HEK293T (cell line): ENCODE measurements at regions not wholly inside any gene's neighbourhood (a gene's known extent, or its start where the extent isn't known, plus 50 kb on each side); places are given as distances from the start of the nearest gene placed in this dataset.

ENCODE experiments used
- BHLHE40 ChIP-seq: fragments of 450-650 bp; IDR thresholded peaks from 2 replicates; pipeline ENCODE4 v1.6.1; 2016; ENCODE audit warnings: mild to moderate bottlenecking, moderate library complexity, borderline replicate concordance
- FOXK2 ChIP-seq: fragments of 450-650 bp; IDR thresholded peaks from 2 replicates; pipeline ENCODE4 v1.6.1; 2016; ENCODE audit warnings: mild to moderate bottlenecking
- HDGF ChIP-seq: fragments of 450-650 bp; IDR thresholded peaks from 2 replicates; pipeline ENCODE4 v1.6.1; 2017; ENCODE audit warnings: antibody characterized with exemption, borderline replicate concordance
- L3MBTL2 ChIP-seq: fragments of 450-650 bp; conservative IDR thresholded peaks from 2 replicates; pipeline ENCODE4 v1.6.1; 2016; ENCODE audit warnings: mild to moderate bottlenecking

- TF ChIP-seq HDGF (no peak), L3MBTL2 (no peak), BHLHE40 (no peak), FOXK2 (no peak)
These were observed 216.5 kb upstream of the ZC3H15 start for GRCh38 chr2:186269536-186269935.
